ENCODE measurements at regions not wholly inside any gene's neighbourhood (a gene's known extent, or its start where the extent isn't known, plus 50 kb on each side); places are given as distances from the start of the nearest gene placed in this dataset.

- TF ChIP-seq CTCF (IDR thresholded peaks at IDR 0.05), result no peak
- no peak for TF ChIP-seq POLR2AphosphoS5 (IDR thresholded peaks at IDR 0.05; ENCODE audit: low read depth, low read length)
- TF ChIP-seq SIN3A (IDR thresholded peaks at IDR 0.05; ENCODE audit: borderline replicate concordance, insufficient read depth, low read depth, low read length), result no peak
Observed at GRCh38 chr2:207260947-207261346, 95.2 kb upstream of the KLF7 start.

Data from Panc1 (cell line).